Posterior cingulate gyrus (tissue), 11 donors: ENCODE measurements at regions not wholly inside any gene's neighbourhood (a gene's known extent, or its start where the extent isn't known, plus 50 kb on each side); places are given as distances from the start of the nearest gene placed in this dataset.

Experiments
- DNase-seq, 10 donors: peaks; one replicate each; pipeline versions ENCODE4 v3.0.0 to v3.0.0-alpha.2; 2020 to 2021; ENCODE audit warnings: mixed read lengths in 3 of 10
- intact Hi-C: fragments of 100-400 bp; cut with DNase I; formaldehyde crosslinking; loops from one replicate; pipeline ENCODE4 v1.15.1; 2023

DNA sequence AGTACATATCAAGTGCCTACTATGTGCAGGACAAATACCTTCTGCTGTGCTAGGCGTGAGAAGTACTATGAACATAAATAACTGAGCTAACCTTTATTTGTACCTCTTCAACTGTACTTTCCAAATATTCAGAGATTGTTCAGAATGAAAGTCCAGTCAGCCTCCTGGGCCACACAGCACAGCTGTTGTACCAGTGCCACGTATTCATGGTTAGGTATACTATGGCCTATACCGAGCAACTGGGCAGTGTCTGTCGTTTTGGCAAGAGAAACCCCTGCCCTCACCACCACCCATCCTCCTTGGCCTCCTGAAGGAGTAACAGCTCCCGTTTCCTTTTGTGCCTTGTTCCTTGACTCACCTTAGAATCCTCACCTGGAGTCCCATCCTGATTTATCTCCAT is 53.0 kb downstream of the RASSF10 start:
- intact Hi-C loops, result no loop called here
- DNase-seq, result no peak

GRCh38 chr11:13064593-13064992 is 55.5 kb downstream of the RASSF10 start:
- DNase-seq, result no peak
- intact Hi-C loops, result no loop called here

DNA sequence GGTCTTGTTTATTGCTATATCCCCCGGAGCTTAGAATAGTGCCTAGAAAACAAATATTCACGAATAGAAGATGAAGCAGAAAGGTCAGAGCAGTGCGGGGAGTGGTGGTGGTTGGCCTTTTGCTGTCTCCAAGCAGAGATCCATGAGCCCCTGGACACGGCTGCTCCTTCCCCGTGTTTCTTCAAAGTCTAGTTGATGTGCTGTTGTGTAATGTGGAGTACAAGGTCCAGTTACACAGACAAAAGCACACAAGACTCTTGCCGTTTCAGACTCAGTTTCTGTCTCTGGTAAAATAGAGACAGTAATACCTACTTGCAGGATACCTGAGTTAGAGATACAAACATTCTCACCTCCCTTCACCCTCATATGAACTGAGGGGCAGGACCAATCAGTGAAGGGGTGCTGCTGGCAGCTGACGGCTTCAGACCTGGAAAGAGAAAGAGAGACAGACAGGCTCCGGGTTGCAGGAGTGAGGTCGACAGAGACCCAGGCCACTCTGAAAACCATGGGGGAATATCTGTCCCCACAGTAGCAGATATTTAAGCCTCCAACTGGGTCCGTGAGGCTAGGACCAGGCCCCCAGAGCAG is 56.2 kb downstream of the RASSF10 start:
- intact Hi-C loops, result no loop called here
- DNase-seq, result no peak

GRCh38 chr11:13068211-13068610 is 59.1 kb downstream of the RASSF10 start:
- intact Hi-C loops, result no loop called here
- DNase-seq, result no peak

- no peak for DNase-seq
- intact Hi-C loops, result no loop called here
Observed at GRCh38 chr11:13073119-13073981, 64.2 kb downstream of the RASSF10 start.

- no peak for DNase-seq
- intact Hi-C loops, result no loop called here
Observed at GRCh38 chr11:13074714-13075464, 65.8 kb downstream of the RASSF10 start.

- no peak for DNase-seq
- intact Hi-C loops, result no loop called here
Observed at GRCh38 chr11:13076961-13077360, 67.8 kb downstream of the RASSF10 start.

- DNase-seq, result no peak
- intact Hi-C loops, result no loop called here
Observed at GRCh38 chr11:13080861-13081260, 71.7 kb downstream of the RASSF10 start.

DNA sequence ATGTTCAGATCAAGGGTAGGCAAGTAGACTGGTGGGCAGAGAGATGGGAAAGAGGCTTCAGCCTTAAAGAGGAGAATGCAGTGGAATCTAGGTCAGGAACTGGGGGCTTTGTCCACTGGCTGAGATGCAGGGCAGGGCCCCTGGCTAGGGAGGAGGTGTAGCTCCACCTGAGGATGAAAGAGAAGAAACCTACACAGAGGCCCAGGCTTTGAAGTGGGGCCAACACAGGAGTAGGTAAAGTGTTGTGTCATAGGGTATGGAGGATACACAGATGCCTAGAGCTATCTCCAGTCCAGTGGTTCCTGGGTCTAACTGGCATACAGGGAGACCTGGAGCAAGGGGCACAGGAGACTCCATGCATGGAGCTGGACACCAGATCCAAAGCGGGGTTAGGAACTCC is 73.5 kb downstream of the RASSF10 start:
- intact Hi-C loops, result no loop called here
- no peak for DNase-seq

DNA sequence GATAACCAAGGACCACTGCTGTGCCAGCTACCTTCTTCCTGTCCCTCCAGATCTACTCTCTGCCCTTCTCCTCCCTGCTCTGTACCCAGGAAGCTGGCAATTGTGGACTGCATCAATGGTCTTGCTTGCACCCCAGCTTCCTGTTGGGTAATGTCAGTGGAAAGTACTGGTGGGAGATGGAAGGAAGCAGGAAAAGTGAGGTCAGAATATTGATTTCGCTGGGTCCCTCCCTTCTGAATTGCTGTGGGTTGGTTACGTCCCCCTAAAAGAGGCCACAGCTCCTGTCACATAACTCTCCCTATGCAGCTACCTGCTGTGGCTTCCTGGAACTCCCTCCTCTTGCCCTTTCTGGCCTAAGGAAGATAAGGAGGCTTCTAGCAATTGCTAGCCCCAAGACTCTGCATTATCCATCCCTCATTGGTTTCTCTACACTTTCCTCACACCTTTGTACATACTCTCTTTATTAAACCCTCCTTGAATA is 81.2 kb downstream of the RASSF10 start:
- DNase-seq, result no peak
- intact Hi-C loops, result no loop called here

GRCh38 chr11:13091373-13091772 is 82.3 kb downstream of the RASSF10 start:
- no peak for DNase-seq
- intact Hi-C loops, result no loop called here

- intact Hi-C loops, result no loop called here
Observed at GRCh38 chr11:13091804-13092203, 82.7 kb downstream of the RASSF10 start.

DNA sequence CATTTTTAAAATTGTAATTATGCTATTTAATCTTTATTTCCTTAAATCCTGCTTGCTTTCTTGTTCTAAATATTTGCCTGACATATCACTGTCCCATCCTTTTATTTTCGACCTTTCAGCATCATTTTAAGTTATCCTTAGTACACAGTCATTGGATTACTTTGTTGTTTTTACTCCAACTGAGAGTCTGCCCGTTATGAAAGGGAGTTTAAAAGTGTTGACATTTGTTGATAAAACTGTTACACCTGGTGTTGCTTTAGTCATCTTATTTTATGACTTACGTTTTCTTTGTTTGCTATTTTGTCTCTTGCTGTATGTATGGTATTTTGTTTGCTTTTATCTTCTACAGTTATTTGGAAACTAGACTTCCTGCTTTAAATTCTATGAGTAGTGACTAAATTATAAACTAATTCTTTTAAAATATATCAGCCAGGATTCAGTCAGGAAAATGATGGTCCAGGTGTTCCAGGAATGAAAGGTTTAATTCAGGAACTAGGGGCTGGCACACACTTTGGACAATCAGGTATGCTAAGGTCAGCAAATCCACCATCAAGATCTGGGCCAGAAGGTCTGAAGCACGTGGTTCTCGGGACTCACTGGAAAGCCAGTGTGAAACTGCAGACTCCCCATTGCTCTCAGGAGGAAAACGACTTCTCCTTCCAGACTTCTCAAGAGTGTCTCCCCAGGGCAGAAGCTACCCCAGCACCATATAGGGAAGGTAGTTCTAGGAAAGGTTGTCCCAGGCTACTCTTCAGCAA is 86.0 kb downstream of the RASSF10 start:
- DNase-seq, result no peak
- intact Hi-C loops, result no loop called here

More at GRCh38 chr11:13091804-13092203, 82.7 kb downstream of the RASSF10 start:
- no peak for DNase-seq

DNA sequence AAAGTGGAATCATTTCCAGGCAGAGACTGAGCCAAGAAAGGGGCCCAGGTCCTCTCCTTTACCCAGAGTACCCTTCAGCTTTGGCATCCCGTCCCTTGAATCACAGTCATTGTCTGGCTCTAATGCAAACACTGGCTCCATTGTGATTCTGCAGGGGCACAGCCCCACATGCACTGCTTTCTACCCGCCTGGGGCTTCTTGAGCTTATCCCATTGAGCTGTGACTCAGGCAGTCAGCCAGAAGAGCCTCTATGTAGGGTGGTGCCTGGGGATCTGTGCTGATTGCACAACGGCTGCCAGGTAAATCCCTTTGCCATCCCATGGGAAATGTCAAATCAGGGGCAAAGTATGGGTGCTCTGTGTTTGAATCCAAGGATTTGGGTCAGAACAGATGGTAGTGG is 88.9 kb downstream of the RASSF10 start:
- intact Hi-C loops, result no loop called here

DNA sequence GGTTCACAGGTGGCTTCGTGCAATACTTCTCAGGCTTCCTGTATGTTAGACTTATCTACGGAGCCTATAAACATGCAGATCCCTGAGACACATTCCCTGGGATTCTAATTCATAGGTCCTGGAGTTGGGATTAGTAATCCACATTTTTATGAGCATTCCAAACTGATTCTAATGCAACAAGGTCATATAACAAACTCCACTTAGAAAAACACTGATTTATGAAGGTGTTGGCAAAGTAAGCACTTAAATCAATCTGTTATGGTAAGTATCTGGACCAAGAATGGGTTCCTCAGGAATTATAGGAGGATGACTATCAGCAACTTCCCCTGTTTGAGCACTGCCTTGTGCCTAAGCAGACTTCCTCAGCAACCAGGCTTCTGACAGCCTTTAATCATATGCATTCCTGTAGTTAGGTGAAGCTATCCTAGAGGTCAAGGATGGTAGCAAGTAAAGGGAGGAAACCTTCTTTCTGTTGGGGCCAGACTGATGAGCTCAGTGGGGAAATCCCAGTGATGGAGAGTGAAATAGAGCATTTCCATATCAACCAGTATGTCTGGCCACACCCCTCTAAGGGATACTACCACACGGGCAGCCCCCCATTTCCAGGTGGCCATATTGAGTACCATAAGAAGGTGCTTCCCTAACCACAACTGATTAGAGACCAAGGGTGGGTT is 89.6 kb downstream of the RASSF10 start:
- intact Hi-C loops, result no loop called here
- no peak for DNase-seq

More for the DNA sequence above, 88.9 kb downstream of the RASSF10 start:
- peak in 7 of 10 donors; percentile 33 to 93 (median 66) for DNase-seq

- no peak for DNase-seq
- intact Hi-C loops, result no loop called here
Observed at GRCh38 chr11:13101644-13102512, 92.8 kb downstream of the RASSF10 start.

DNA sequence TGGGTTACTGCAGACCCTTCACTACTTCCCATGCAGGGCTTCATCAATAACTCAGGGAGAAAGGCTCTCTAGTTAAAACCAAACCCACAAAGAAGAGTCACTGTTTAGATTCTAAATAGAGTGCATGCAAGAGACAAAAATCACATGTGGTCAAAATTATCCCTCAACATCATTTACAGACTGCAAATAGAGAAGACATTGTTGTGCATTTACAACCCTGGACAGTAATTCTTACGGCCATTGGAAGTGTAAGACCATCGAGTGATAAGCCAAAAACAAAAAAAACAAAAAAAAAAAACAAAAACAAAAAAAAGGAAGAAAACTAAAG is 93.4 kb downstream of the RASSF10 start:
- intact Hi-C loops, result no loop called here

DNA sequence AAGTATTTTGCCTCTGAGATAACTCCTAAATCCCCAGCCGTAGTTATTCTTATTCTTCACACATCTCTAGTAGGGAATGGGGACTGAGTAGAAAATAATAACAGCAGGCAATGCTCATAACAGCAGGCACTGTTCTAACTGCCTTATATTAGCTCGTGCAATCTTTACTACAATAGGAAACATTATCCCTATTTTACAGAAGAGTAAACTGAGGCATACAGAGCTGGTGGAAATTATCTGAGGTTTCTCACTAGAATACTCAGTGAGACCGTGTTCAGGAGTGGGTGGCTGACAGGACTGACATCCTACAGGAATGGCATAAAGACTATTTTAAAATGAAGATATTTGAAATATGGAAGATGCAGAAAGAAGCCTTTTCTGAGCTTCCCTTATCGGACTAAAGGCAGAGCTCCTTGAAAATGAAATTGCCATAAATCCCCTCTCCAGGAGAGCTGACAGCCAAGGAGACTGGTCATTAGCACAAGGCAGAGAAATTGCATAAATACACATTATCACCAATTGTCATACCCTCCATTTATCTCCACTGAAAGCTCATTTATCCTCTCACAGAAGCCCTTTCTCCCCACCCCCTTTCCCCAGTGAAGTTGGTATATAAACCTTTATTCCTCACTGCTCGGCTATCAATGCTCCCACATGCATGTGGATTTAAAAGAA is 93.9 kb downstream of the RASSF10 start:
- DNase-seq, result no peak
- intact Hi-C loops, result no loop called here

More for the DNA sequence above, 93.4 kb downstream of the RASSF10 start:
- DNase-seq, result no peak
